RWPE1 (cell line): ENCODE measurements at regions not wholly inside any gene's neighbourhood (a gene's known extent, or its start where the extent isn't known, plus 50 kb on each side); places are given as distances from the start of the nearest gene placed in this dataset.

Experiments used
- CTCF ChIA-PET: fragments of 350-600 bp; sonication (Branson Sonifier 250); formaldehyde crosslinking; extraction: SDS; loops from one replicate; lab custom pipeline; 2021; lab: Yijun Ruan, JAX
- POLR2A ChIA-PET: fragments of 400-600 bp; formaldehyde crosslinking; extraction: SDS; loops from one replicate; lab custom pipeline; 2020; ENCODE audit warnings: antibody characterized with exemption; ENCODE audit not compliant: low non-redundant PET; lab: Yijun Ruan, JAX
- DNase-seq: peaks from one replicate; pipeline ENCODE4 v3.0.0; 2012; ENCODE audit warnings: low spot score
- H3K27ac ChIP-seq: fragments of 450-650 bp; 2 replicates; pipeline ENCODE4 v1.5.1; 2017
- TF ChIP-seq, protein P1 (sequence below): fragments of 450-650 bp; conservative IDR thresholded peaks from 2 replicates; pipeline ENCODE4 v1.5.1; 2017; ENCODE audit warnings: low read depth, mild to moderate bottlenecking

DNA sequence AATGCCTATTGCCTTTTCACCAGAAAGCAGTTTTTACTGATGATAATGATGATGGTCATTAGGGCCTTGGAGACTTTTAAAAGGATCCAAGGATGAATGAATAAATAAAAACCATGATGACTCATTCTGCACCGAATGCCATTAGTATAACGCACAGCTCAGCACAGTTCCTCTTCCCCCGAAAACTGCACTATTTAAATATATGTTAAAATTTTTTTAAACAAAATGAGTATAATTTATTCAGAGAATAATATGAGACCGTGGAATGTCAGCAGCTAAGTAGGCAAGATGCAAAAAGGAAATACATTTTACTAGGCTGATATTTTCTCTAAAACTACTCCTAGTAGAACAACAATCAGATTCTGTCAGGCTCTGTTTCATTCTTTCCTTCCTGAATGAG, 83.4 kb upstream of the NANOGP8 start:
- no peak overlapping the region for H3K27ac ChIP-seq
- CTCF ChIA-PET, result interaction anchor here (0.6 kb wide), 1 partner anchor 199 kb away, joined by 3 read pairs; the partner anchor contains the start of gene AQR
- POLR2A ChIA-PET, result no interaction called here
- TF ChIP-seq, protein P1, sequence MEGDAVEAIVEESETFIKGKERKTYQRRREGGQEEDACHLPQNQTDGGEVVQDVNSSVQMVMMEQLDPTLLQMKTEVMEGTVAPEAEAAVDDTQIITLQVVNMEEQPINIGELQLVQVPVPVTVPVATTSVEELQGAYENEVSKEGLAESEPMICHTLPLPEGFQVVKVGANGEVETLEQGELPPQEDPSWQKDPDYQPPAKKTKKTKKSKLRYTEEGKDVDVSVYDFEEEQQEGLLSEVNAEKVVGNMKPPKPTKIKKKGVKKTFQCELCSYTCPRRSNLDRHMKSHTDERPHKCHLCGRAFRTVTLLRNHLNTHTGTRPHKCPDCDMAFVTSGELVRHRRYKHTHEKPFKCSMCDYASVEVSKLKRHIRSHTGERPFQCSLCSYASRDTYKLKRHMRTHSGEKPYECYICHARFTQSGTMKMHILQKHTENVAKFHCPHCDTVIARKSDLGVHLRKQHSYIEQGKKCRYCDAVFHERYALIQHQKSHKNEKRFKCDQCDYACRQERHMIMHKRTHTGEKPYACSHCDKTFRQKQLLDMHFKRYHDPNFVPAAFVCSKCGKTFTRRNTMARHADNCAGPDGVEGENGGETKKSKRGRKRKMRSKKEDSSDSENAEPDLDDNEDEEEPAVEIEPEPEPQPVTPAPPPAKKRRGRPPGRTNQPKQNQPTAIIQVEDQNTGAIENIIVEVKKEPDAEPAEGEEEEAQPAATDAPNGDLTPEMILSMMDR, result no peak
- peak; percentile 26 for DNase-seq

DNA sequence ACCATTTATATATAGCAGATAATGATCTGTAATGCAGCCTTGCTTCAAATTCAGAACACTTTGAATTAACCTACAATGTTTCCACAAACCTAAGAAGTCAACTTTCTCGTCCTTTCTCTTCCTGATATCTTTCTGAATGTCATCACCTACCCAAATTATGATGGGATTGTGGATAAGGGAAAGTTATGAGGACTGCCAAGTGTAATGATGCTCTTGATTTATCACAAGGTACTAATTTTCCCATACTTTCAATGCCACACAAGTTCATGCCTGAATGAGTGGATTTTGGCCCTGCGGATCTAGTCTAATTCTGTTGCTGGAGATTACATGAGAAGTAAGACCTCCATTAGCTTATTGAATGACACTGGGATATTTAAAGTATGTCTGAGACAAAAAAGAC, 82.6 kb upstream of the NANOGP8 start:
- TF ChIP-seq, protein P1, result no peak
- DNase-seq, result no peak
- CTCF ChIA-PET, result no interaction called here
- POLR2A ChIA-PET, result no interaction called here
- H3K27ac ChIP-seq, result no peak overlapping the region

DNA sequence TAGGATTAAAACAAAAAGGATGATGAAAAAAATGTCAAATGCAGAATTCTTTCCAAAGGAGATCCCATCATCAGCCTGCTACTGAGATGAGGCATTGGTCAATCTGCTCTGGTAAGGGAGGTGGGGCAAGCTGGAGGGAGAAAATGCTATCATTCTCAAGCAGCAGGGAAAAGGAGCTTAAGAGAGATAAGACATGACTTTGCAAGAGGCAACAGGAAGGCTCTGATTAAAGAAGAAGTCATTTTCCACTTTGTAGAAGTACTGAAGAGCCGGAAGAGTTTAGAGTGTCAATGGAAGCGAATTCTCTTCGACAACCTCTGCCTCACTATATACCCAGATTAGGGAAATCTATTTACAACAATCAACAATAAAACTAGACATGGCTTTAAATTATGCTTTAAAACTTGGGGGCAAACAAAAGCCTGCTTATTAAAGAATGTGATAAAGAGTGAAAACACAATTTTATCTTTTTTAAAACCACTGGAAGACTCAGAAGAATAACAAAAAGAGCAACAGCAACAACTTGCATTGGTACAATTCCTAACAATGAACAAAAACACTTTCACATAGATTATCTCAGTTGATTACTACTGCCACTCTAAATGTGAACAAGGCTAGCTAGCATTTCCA, 81.8 kb upstream of the NANOGP8 start:
- DNase-seq, result no peak
- no peak overlapping the region for H3K27ac ChIP-seq
- TF ChIP-seq, protein P1, result no peak
- ChIA-PET POLR2A (no interaction called here), CTCF (interaction anchor here (0.7 kb wide), 1 partner anchor 873 kb away, joined by 3 read pairs; no protein-coding TSS in a partner anchor)

DNA sequence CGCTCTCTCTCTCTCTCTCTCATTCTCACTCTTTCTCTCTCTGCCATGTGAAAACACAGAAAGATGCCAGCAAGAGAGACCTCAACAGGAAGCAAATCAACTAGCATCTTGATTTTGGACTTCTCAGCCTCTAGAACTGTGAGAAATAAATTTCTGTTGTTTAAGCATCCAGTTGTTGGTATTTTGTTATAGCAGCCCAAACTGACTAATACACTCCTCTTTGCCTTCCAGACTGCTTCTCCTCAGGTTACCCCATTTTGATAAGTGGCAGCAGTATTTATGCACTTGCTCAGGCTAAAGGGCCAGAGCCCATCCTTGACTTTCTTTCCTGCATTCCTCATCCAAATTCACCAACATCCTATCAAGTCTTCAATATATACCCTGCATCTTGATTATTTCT, 76.6 kb upstream of the NANOGP8 start:
- TF ChIP-seq, protein P1, result no peak
- CTCF ChIA-PET, result no interaction called here
- POLR2A ChIA-PET, result no interaction called here
- no peak for DNase-seq
- H3K27ac ChIP-seq, result no peak overlapping the region

DNA sequence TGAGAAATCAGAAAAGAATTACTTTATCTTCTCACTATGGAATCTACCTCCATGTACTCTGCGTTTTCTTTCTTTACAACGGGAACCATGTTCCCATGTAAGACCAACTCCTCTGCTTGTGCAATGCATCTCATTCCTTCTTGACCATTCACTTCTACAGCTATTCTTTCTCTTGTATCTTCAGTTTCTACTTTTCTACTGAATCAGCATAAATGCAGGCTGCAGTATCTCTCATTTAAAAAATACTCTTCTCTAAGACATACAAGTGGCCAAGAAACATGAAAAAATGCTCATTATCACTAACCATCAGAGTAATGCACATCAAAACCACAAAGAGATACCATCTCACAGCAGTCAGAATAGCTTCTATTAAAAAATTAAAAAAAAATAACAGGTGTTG, 74.1 kb upstream of the NANOGP8 start:
- ChIA-PET POLR2A (no interaction called here), CTCF (no interaction called here)

DNA sequence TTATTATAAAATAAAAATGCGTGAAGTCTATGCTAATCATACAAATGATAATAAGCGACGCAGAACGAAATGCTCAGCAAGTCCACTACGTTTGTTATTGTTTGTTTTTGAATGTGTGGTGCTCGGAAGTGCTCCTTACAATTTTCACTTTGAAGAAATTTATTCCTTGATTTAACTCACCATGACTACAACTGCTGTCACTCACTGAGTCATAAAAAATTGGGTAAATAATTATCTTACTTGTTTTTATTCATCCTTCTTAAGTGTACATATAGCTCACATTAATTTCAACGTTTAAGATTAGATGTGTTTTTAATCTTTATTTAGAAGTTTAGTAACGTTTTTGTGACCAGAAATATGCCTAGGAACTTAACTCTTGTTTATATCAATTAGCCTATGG, 66.7 kb upstream of the NANOGP8 start:
- CTCF ChIA-PET, result no interaction called here
- TF ChIP-seq, protein P1, result no peak
- POLR2A ChIA-PET, result no interaction called here
- no peak for DNase-seq
- H3K27ac ChIP-seq, result no peak overlapping the region

More for the DNA sequence above, 74.1 kb upstream of the NANOGP8 start:
- TF ChIP-seq, protein P1, result no peak
- no peak for DNase-seq
- no peak overlapping the region for H3K27ac ChIP-seq
